UCSD-AML1 (cell line): ENCODE measurements at regions not wholly inside any gene's neighbourhood (a gene's known extent, or its start where the extent isn't known, plus 50 kb on each side); places are given as distances from the start of the nearest gene placed in this dataset.

Experiments
- DNase-seq: peaks from one replicate; lab custom pipeline; 2025; ENCODE audit not compliant: unreplicated experiment; lab: John Stamatoyannopoulos, UW

DNA sequence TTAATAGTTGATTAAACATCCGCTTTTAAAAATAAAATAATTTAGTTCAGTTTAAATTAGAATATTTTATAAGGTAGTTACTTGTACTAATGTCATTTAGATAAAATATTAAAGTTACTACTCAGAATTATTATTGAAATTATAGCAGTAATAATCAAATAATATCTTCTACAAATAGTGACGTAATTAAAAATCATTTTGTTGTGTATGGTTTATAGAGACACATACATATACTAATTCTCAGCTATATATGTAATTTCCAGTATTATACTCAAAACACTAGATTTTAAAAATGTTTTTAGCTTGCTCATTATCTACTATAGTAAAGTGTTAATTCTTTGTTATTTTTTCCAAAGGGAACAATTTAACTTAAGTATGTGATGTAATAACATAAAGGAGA, 435.2 kb upstream of the MANEA start:
- DNase-seq = no peak

GRCh38 chr6:95142661-95143335, 434.5 kb upstream of the MANEA start:
- no peak for DNase-seq

- DNase-seq = no peak
Observed at GRCh38 chr6:95143408-95144180, 433.7 kb upstream of the MANEA start.

DNA sequence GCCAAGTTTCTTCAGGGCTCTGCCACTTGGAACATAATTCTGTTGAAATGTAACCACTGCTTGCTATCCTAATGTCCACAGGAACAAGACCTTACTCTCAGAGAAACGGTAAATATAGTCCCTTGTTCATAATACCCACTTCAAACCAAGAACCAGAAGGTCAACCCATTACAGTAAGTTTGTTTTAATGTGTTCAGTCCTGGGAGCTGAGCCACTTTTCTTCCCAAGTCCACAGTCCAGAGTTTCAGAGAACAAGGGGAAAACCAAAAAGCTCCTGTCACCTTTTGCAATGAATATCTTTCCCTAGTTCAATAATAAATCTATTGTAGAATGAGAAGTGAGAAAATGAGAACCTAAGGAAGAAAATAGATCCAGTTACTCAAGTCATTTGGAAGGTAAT, 431.9 kb upstream of the MANEA start:
- no peak for DNase-seq

DNA sequence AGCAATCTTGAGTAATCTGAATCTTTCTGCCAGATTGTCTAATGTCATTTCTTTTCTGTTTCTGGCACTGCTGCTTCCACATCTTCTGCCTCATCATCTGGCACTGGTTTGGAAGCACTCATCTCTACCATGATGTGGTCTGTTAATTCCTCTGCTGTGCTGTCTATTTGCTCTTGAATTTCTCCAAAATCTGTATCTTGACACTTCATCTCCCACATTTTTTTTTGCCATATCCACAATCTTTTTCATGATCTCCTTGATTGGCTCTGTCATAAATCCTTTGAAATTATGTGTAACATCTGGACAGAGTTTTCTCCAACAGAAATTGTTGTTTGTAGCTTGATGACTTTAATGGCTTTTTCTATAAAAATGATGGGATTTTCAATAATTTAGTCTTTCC, 417.8 kb upstream of the MANEA start:
- no peak for DNase-seq

DNA sequence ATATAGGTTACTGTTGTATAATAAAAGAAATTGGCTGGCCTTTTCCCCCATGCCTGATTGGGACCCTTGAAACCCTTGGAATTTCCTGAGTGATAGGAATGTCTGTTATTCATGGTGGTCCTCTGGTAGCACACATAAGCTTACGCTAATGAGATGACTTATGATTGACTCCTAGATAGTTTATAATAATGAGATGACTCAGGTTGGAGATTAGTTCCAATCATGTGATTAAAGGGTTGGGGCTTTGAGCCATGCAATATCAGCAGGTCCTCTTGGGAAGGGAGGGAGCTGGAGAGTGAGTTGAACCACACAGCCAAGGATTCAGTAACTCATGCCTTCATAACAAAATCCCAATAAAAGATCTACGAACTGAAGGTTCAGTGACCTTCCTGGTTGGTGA, 407.6 kb upstream of the MANEA start:
- no peak for DNase-seq

GRCh38 chr6:95175927-95176675, 401.2 kb upstream of the MANEA start:
- DNase-seq = no peak

- DNase-seq = no peak
Observed at GRCh38 chr6:95185874-95186273, 391.5 kb upstream of the MANEA start.

- no peak for DNase-seq
Observed at GRCh38 chr6:95186710-95187109, 390.6 kb upstream of the MANEA start.

DNA sequence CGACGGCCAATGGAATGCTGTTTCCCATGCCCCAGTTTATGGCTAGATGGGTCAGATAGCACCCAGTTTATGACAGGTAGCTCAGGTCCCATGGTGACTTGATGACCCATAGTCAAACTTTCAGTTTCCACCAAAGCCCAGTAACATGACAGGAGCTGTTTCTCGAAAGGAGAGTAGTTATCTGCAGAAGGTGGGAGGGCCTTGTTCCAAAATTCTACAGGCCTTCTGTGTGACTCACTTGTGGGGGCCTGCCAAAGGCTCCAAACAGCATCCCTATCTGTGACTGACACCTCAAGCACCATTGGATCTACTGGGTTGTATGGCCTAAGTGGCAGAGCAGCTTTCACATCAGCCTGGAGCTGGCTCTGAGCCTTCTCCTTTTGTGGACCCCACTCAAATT, 379.7 kb upstream of the MANEA start:
- no peak for DNase-seq

- DNase-seq = no peak
Observed at GRCh38 chr6:95203153-95203754, 374.1 kb upstream of the MANEA start.

GRCh38 chr6:95204178-95204577, 373.2 kb upstream of the MANEA start:
- DNase-seq = no peak

GRCh38 chr6:95208621-95209020, 368.7 kb upstream of the MANEA start:
- no peak for DNase-seq

GRCh38 chr6:95209074-95209473, 368.3 kb upstream of the MANEA start:
- no peak for DNase-seq

- DNase-seq = no peak
Observed at GRCh38 chr6:95216555-95216954, 360.8 kb upstream of the MANEA start.

GRCh38 chr6:95227351-95227750, 350.0 kb upstream of the MANEA start:
- no peak for DNase-seq

DNA sequence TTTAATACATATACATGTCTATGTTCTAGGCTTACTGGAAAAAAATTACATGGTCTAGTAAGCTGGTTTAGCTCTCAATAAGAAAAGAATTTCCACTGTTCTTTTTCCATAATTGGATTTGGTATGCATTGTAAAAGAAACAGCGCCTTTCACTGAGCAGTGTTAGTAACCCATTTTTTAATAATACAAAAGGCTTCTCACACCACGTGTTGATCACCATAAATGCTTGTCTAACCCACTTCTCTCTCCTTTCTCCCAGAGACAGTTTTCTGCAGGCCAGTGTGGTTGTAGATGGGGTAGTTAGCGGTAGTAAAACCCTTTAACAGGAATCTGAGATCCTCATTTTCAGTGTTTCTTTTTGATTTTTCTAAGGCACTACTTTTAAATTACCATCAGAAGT, 348.7 kb upstream of the MANEA start:
- no peak for DNase-seq

GRCh38 chr6:95230071-95230740, 347.1 kb upstream of the MANEA start:
- DNase-seq = no peak

DNA sequence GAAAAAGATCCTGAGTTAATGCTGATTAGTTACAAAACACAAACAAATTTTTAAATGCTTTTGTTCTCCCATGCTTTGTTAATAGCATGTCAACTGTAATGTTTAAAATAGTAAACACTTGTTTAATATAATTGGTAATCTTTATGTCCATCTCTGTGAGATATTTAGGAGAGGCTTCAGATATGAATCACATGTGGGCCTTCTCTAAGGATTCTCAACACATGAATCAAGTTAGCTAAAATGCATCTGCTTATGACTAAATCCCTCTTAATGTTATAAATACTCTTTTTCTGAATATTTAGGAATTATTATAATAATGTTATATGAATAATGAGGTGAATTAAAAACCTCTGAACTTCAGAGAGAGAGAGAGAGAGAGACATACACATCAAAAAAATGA, 345.9 kb upstream of the MANEA start:
- DNase-seq = no peak

DNA sequence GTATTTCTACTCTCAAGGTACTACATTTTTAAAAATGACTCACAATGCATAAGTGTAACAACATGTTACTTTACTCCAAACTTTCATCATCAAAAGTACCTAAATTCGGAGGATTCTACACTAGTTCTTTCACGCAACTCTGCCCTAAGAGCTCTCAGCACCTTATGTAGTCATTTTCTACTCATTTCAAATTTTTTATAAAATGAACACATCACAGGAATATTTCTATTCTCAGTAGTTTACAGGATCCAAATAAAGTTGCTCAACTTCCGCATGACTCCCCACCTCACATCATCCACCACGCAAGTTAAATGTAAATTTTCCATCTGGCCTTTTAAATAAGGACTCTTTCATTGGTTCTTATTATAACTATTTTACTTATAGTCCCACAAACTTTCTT, 344.9 kb upstream of the MANEA start:
- DNase-seq = no peak

DNA sequence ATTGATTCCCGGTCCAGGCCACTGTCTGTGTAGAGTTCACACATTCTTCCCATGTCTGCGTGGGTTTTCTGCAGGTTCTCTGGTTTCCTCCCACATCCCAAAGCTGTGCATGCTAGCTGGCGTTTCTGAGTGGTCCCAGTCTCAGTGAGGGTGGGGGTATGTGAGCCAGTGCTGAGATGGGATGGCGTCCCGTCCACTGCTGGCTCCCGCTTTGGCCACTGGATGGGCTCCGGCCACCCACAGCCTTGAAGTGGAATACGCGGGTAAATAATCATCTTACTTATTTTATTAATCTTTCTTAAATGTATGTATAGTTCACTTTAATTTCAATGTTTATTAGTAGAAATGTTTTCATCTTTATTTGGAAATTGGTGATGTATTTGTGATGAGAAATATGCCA, 343.5 kb upstream of the MANEA start:
- no peak for DNase-seq
